ENCODE measurements at regions not wholly inside any gene's neighbourhood (a gene's known extent, or its start where the extent isn't known, plus 50 kb on each side); places are given as distances from the start of the nearest gene placed in this dataset.

DNA sequence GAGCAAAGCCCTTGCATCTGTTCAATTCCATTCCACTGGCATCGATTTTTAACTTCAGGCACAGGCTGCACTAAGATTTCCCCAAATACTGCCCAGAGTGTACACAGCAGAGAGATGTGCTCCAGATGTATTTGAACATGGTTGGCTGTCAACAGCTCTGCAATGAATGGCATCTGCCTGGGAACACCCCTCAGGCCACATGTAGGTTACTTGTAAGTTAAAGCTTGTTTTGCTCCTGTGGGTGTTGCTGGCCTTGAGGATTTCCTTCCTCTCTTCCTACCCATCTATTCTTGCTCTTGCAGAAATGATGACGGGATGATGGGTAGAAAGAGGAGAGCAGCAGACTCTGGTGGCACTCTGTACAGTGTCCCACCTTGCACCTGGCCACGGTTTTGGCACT, 69.3 kb upstream of the HELT start:
- no peak overlapping the region for H3K4me3 ChIP-seq
- H3K27ac ChIP-seq (ENCODE audit: extremely low read depth, low read depth, low read length) = no peak overlapping the region
- H3K4me1 ChIP-seq (replicated peaks in 1 of 2; ENCODE audit: control insufficient read depth in 2 of 2, insufficient read depth in 2 of 2, low read length in 2 of 2) = no peaks in the 10 kb centered on the region
- no TSS peak for BruUV-seq (replicated peaks)
- peaks cover 8 to 43% of the 10 kb centered on the region in 2 experiments; a peak in 4 of 5 replicates for H3K27me3 ChIP-seq (ENCODE audit: control insufficient read depth in 2 of 2, insufficient read depth in 2 of 2, low read length in 2 of 2)
- H4K20me1 ChIP-seq (replicated peaks; ENCODE audit: control insufficient read depth, insufficient read depth, low read length) = no peaks in the 10 kb centered on the region
- H3K9me3 ChIP-seq (replicated peaks; ENCODE audit: control insufficient read depth, insufficient read depth, low read depth, low read length) = no peaks in the 10 kb centered on the region
- H3K4me2 ChIP-seq (ENCODE audit: insufficient read depth, low read length) = no peak overlapping the region
- no peaks in the 10 kb centered on the region for H3K36me3 ChIP-seq (ENCODE audit: control insufficient read depth, insufficient read depth, low read length)
- ATAC-seq = no peak
- no peak for DNase-seq (ENCODE audit: extremely low read depth in 1 of 4, low spot score in 3 of 4)
- no peaks in the 10 kb centered on the region for H3K79me2 ChIP-seq (ENCODE audit: control insufficient read depth, insufficient read depth, low read length)
- ChIA-PET CTCF (ENCODE audit: low intra/inter-chr PET ratio) (no interaction called here), POLR2A (interaction anchor here (0.8 kb wide), 1 partner anchor 12 kb away, joined by 4 read pairs; no protein-coding TSS in a partner anchor)
- no peak overlapping the region for H2AFZ ChIP-seq (ENCODE audit: low read depth, low read length)
- H3K9ac ChIP-seq (ENCODE audit: insufficient read depth in 1 of 2, low read depth in 2 of 2, low read length in 2 of 2) = no peak overlapping the region
- intact Hi-C loops (cut with micrococcal nuclease) (no loop called here), in situ Hi-C loops (cut with MboI) (no loop called here)
- no peak for FAIRE-seq
- 0% methylated on average over 3 of the region's 3 CpGs for WGBS (ENCODE audit: insufficient coverage, low coverage, missing lambda C conversion rate)
- no peaks in the 10 kb centered on the region for H3K9me1 ChIP-seq (ENCODE audit: control insufficient read depth, insufficient read depth, low read length)
- TF ChIP-seq, protein P1, sequence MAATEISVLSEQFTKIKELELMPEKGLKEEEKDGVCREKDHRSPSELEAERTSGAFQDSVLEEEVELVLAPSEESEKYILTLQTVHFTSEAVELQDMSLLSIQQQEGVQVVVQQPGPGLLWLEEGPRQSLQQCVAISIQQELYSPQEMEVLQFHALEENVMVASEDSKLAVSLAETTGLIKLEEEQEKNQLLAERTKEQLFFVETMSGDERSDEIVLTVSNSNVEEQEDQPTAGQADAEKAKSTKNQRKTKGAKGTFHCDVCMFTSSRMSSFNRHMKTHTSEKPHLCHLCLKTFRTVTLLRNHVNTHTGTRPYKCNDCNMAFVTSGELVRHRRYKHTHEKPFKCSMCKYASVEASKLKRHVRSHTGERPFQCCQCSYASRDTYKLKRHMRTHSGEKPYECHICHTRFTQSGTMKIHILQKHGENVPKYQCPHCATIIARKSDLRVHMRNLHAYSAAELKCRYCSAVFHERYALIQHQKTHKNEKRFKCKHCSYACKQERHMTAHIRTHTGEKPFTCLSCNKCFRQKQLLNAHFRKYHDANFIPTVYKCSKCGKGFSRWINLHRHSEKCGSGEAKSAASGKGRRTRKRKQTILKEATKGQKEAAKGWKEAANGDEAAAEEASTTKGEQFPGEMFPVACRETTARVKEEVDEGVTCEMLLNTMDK (IDR thresholded peaks at IDR 0.05; ENCODE audit: borderline replicate concordance, insufficient read depth, low read depth, low read length, poor library complexity, severe bottlenecking) = no peak
- TF ChIP-seq NCOR1 (IDR thresholded peaks at IDR 0.05) (no peak), YBX1 (IDR thresholded peaks at IDR 0.05) (no peak), KHSRP (IDR thresholded peaks at IDR 0.05) (no peak), ZNF584 (CRISPR knock-in tag; IDR thresholded peaks at IDR 0.05; ENCODE audit: low read depth) (no peak), ZFP1 (CRISPR knock-in tag; IDR thresholded peaks at IDR 0.05) (no peak), TAL1 (IDR thresholded peaks at IDR 0.05) (no peak)
- TF ChIP-seq, protein P2, sequence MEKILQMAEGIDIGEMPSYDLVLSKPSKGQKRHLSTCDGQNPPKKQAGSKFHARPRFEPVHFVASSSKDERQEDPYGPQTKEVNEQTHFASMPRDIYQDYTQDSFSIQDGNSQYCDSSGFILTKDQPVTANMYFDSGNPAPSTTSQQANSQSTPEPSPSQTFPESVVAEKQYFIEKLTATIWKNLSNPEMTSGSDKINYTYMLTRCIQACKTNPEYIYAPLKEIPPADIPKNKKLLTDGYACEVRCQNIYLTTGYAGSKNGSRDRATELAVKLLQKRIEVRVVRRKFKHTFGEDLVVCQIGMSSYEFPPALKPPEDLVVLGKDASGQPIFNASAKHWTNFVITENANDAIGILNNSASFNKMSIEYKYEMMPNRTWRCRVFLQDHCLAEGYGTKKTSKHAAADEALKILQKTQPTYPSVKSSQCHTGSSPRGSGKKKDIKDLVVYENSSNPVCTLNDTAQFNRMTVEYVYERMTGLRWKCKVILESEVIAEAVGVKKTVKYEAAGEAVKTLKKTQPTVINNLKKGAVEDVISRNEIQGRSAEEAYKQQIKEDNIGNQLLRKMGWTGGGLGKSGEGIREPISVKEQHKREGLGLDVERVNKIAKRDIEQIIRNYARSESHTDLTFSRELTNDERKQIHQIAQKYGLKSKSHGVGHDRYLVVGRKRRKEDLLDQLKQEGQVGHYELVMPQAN (IDR thresholded peaks at IDR 0.05; ENCODE audit: borderline replicate concordance) = no peak
- TF ChIP-seq, protein P3, sequence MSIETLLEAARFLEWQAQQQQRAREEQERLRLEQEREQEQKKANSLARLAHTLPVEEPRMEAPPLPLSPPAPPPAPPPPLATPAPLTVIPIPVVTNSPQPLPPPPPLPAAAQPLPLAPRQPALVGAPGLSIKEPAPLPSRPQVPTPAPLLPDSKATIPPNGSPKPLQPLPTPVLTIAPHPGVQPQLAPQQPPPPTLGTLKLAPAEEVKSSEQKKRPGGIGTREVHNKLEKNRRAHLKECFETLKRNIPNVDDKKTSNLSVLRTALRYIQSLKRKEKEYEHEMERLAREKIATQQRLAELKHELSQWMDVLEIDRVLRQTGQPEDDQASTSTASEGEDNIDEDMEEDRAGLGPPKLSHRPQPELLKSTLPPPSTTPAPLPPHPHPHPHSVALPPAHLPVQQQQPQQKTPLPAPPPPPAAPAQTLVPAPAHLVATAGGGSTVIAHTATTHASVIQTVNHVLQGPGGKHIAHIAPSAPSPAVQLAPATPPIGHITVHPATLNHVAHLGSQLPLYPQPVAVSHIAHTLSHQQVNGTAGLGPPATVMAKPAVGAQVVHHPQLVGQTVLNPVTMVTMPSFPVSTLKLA (conservative IDR thresholded peaks at IDR 0.05) = no peak
- TF ChIP-seq, protein P4, sequence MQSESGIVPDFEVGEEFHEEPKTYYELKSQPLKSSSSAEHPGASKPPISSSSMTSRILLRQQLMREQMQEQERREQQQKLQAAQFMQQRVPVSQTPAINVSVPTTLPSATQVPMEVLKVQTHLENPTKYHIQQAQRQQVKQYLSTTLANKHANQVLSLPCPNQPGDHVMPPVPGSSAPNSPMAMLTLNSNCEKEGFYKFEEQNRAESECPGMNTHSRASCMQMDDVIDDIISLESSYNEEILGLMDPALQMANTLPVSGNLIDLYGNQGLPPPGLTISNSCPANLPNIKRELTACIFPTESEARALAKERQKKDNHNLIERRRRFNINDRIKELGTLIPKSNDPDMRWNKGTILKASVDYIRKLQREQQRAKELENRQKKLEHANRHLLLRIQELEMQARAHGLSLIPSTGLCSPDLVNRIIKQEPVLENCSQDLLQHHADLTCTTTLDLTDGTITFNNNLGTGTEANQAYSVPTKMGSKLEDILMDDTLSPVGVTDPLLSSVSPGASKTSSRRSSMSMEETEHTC (IDR thresholded peaks at IDR 0.05) = no peak
- TF ChIP-seq, protein P5, sequence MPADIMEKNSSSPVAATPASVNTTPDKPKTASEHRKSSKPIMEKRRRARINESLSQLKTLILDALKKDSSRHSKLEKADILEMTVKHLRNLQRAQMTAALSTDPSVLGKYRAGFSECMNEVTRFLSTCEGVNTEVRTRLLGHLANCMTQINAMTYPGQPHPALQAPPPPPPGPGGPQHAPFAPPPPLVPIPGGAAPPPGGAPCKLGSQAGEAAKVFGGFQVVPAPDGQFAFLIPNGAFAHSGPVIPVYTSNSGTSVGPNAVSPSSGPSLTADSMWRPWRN (IDR thresholded peaks at IDR 0.05; ENCODE audit: low read depth) = no peak
- TF ChIP-seq, protein P6, sequence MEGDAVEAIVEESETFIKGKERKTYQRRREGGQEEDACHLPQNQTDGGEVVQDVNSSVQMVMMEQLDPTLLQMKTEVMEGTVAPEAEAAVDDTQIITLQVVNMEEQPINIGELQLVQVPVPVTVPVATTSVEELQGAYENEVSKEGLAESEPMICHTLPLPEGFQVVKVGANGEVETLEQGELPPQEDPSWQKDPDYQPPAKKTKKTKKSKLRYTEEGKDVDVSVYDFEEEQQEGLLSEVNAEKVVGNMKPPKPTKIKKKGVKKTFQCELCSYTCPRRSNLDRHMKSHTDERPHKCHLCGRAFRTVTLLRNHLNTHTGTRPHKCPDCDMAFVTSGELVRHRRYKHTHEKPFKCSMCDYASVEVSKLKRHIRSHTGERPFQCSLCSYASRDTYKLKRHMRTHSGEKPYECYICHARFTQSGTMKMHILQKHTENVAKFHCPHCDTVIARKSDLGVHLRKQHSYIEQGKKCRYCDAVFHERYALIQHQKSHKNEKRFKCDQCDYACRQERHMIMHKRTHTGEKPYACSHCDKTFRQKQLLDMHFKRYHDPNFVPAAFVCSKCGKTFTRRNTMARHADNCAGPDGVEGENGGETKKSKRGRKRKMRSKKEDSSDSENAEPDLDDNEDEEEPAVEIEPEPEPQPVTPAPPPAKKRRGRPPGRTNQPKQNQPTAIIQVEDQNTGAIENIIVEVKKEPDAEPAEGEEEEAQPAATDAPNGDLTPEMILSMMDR (IDR thresholded peaks at IDR 0.05 in 2 of 3, conservative IDR thresholded peaks at IDR 0.05 in 1 of 3; ENCODE audit: insufficient read depth in 2 of 3, low read depth in 1 of 3, low read length in 3 of 3) = no peak

All from K562 (cell line).